ENCODE measurements at regions not wholly inside any gene's neighbourhood (a gene's known extent, or its start where the extent isn't known, plus 50 kb on each side); places are given as distances from the start of the nearest gene placed in this dataset.

DNA sequence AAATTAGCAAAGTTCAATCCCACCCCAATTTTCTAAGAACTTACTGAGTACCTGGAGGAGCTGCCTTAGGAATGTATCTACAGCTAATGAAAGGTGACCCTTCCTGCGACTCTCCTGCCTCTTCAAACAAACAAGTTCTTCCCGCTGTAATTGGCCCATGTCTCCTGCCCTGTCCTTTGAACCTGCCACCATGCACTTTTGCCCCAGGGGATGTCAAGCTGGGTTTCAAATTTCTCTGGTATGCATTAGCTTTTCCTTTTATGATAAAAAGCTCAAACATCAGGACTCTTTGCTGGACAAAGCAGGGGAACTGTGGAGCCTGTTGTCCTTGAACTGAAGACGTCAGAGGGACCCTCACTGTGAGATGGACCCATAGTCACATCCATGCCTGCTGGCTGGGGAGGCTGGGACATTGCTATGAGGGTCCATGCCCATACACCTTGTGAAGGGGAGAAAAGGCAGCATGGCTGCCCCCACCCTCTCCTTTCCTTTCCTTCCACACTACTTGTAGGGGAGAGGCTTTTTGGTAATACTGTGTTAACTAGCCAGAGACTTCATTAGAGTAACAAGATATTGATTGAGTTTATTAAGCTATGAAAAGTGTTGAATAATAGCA lies 210.7 kb upstream of the COPS8 start:
- Histone ChIP-seq H3K36me3 (ENCODE audit: control insufficient read depth, insufficient read depth, low read length) (no peaks in the 10 kb centered on the region), H3K9me3 (ENCODE audit: control insufficient read depth, insufficient read depth, low read length) (no peaks in the 10 kb centered on the region), H3K27me3 (ENCODE audit: control insufficient read depth, insufficient read depth, low read length) (no peaks in the 10 kb centered on the region), H3K9ac (ENCODE audit: low read depth, low read length) (no peak overlapping the region), H3K4me1 (ENCODE audit: control insufficient read depth, insufficient read depth, low read length) (no peaks in the 10 kb centered on the region), H3K4me3 (ENCODE audit: low read depth, low read length) (no peak overlapping the region)

- H3K4me3 ChIP-seq (ENCODE audit: low read depth, low read length) = no peak overlapping the region
Observed at GRCh38 chr2:236875906-236876505, 209.7 kb upstream of the COPS8 start.

GRCh38 chr2:236876642-236877041 lies 209.0 kb upstream of the COPS8 start:
- H3K36me3 ChIP-seq (ENCODE audit: control insufficient read depth, insufficient read depth, low read length) = no peaks in the 10 kb centered on the region
- H3K4me3 ChIP-seq (ENCODE audit: low read depth, low read length) = no peak overlapping the region
- H3K4me1 ChIP-seq (ENCODE audit: control insufficient read depth, insufficient read depth, low read length) = no peaks in the 10 kb centered on the region
- no peak overlapping the region for H3K9ac ChIP-seq (ENCODE audit: low read depth, low read length)
- H3K9me3 ChIP-seq (ENCODE audit: control insufficient read depth, insufficient read depth, low read length) = no peaks in the 10 kb centered on the region
- no peaks in the 10 kb centered on the region for H3K27me3 ChIP-seq (ENCODE audit: control insufficient read depth, insufficient read depth, low read length)

More at GRCh38 chr2:236875906-236876505, 209.7 kb upstream of the COPS8 start:
- H3K36me3 ChIP-seq (ENCODE audit: control insufficient read depth, insufficient read depth, low read length) = no peaks in the 10 kb centered on the region
- no peak overlapping the region for H3K9ac ChIP-seq (ENCODE audit: low read depth, low read length)
- H3K27me3 ChIP-seq (ENCODE audit: control insufficient read depth, insufficient read depth, low read length) = no peaks in the 10 kb centered on the region
- H3K4me1 ChIP-seq (ENCODE audit: control insufficient read depth, insufficient read depth, low read length) = no peaks in the 10 kb centered on the region
- H3K9me3 ChIP-seq (ENCODE audit: control insufficient read depth, insufficient read depth, low read length) = no peaks in the 10 kb centered on the region

DNA sequence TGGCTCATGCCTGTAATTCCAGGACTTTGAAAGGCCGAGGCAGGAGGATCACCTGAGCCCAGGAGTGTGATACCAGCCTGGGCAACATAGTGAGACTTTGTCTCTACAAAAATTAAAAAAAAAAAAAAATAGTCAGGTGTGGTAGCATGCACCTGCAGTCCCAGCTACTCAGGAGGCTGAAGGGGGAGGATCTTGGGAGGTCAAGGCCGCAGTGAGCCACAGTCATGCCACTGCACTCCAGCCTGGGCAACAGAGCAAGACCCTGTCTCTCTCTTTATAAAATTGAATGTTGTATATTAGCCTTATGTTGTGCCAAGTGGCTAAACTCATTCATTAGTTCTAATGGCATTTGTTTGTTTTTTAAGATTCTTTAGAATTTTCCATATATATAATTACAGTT lies 207.7 kb upstream of the COPS8 start:
- H3K4me1 ChIP-seq (ENCODE audit: control insufficient read depth, insufficient read depth, low read length) = no peaks in the 10 kb centered on the region
- no peak overlapping the region for H3K9ac ChIP-seq (ENCODE audit: low read depth, low read length)
- no peak overlapping the region for H3K4me3 ChIP-seq (ENCODE audit: low read depth, low read length)
- no peaks in the 10 kb centered on the region for H3K36me3 ChIP-seq (ENCODE audit: control insufficient read depth, insufficient read depth, low read length)
- no peaks in the 10 kb centered on the region for H3K27me3 ChIP-seq (ENCODE audit: control insufficient read depth, insufficient read depth, low read length)
- H3K9me3 ChIP-seq (ENCODE audit: control insufficient read depth, insufficient read depth, low read length) = no peaks in the 10 kb centered on the region

DNA sequence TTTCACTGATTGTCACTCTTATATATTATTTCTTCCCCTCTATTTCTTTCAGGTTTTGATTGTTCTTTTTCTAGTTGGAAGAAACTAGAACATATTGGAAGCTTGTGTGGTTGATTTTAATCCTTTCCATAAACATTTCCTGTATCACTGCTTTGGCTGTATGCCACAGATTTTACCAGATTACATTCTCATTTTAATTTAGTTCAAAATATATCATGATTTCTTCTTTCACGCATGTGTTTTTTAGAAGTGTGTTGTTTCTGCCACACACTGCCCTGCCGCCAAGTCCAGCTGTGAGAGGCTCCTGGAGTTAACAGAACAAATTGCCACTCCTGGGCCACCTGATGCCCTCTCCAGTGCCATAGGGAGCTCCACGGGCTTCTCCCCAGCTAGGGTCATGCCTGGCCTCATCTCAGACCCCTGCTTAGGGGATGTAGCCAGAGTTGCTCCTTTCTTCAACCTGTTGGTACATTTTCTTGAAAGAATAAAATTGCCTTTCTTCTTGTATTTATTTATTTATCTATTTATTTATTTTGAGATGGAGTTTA lies 206.2 kb upstream of the COPS8 start:
- no peaks in the 10 kb centered on the region for H3K36me3 ChIP-seq (ENCODE audit: control insufficient read depth, insufficient read depth, low read length)
- H3K9me3 ChIP-seq (ENCODE audit: control insufficient read depth, insufficient read depth, low read length) = no peaks in the 10 kb centered on the region
- H3K27me3 ChIP-seq (ENCODE audit: control insufficient read depth, insufficient read depth, low read length) = no peaks in the 10 kb centered on the region
- no peak overlapping the region for H3K9ac ChIP-seq (ENCODE audit: low read depth, low read length)
- no peak overlapping the region for H3K4me3 ChIP-seq (ENCODE audit: low read depth, low read length)
- H3K4me1 ChIP-seq (ENCODE audit: control insufficient read depth, insufficient read depth, low read length) = no peaks in the 10 kb centered on the region

- Histone ChIP-seq H3K27me3 (ENCODE audit: control insufficient read depth, insufficient read depth, low read length) (no peaks in the 10 kb centered on the region), H3K9me3 (ENCODE audit: control insufficient read depth, insufficient read depth, low read length) (no peaks in the 10 kb centered on the region), H3K36me3 (ENCODE audit: control insufficient read depth, insufficient read depth, low read length) (no peaks in the 10 kb centered on the region), H3K4me1 (ENCODE audit: control insufficient read depth, insufficient read depth, low read length) (no peaks in the 10 kb centered on the region), H3K4me3 (ENCODE audit: low read depth, low read length) (no peak overlapping the region), H3K9ac (ENCODE audit: low read depth, low read length) (no peak overlapping the region)
Observed at GRCh38 chr2:236882074-236882473, 203.6 kb upstream of the COPS8 start.

DNA sequence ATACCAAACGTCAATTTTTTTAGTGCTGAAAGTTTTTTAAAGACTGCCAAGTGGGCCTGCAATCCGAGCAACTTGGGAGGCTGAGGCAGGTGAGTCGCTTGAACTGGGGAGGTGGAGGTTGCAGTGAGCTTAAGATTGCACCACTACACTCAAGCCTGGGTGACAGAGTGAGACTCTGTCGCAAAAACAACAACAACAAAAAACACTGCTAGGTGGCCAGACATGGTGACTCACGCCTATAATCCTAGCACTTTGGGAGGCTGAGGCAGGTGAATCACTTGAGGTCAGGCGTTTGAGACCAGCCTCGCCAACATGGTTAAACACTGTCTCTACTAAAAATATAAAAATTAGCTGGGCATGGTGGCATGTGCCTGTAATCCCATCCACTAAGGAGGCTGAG lies 202.8 kb upstream of the COPS8 start:
- no peaks in the 10 kb centered on the region for H3K4me1 ChIP-seq (ENCODE audit: control insufficient read depth, insufficient read depth, low read length)
- no peaks in the 10 kb centered on the region for H3K9me3 ChIP-seq (ENCODE audit: control insufficient read depth, insufficient read depth, low read length)
- H3K27me3 ChIP-seq (ENCODE audit: control insufficient read depth, insufficient read depth, low read length) = no peaks in the 10 kb centered on the region
- no peak overlapping the region for H3K9ac ChIP-seq (ENCODE audit: low read depth, low read length)
- H3K4me3 ChIP-seq (ENCODE audit: low read depth, low read length) = no peak overlapping the region
- H3K36me3 ChIP-seq (ENCODE audit: control insufficient read depth, insufficient read depth, low read length) = no peaks in the 10 kb centered on the region

GRCh38 chr2:236883819-236884218 lies 201.9 kb upstream of the COPS8 start:
- Histone ChIP-seq H3K36me3 (ENCODE audit: control insufficient read depth, insufficient read depth, low read length) (no peaks in the 10 kb centered on the region), H3K4me1 (ENCODE audit: control insufficient read depth, insufficient read depth, low read length) (no peaks in the 10 kb centered on the region), H3K9me3 (ENCODE audit: control insufficient read depth, insufficient read depth, low read length) (no peaks in the 10 kb centered on the region), H3K4me3 (ENCODE audit: low read depth, low read length) (no peak overlapping the region), H3K9ac (ENCODE audit: low read depth, low read length) (no peak overlapping the region), H3K27me3 (ENCODE audit: control insufficient read depth, insufficient read depth, low read length) (no peaks in the 10 kb centered on the region)

- H3K27me3 ChIP-seq (ENCODE audit: control insufficient read depth, insufficient read depth, low read length) = no peaks in the 10 kb centered on the region
- H3K4me1 ChIP-seq (ENCODE audit: control insufficient read depth, insufficient read depth, low read length) = no peaks in the 10 kb centered on the region
Observed at GRCh38 chr2:236884569-236885175, 201.0 kb upstream of the COPS8 start.

GRCh38 chr2:236886456-236886855 lies 199.2 kb upstream of the COPS8 start:
- Histone ChIP-seq H3K27me3 (ENCODE audit: control insufficient read depth, insufficient read depth, low read length) (no peaks in the 10 kb centered on the region), H3K9me3 (ENCODE audit: control insufficient read depth, insufficient read depth, low read length) (no peaks in the 10 kb centered on the region), H3K9ac (ENCODE audit: low read depth, low read length) (no peak overlapping the region), H3K36me3 (ENCODE audit: control insufficient read depth, insufficient read depth, low read length) (no peaks in the 10 kb centered on the region), H3K4me3 (ENCODE audit: low read depth, low read length) (no peak overlapping the region), H3K4me1 (ENCODE audit: control insufficient read depth, insufficient read depth, low read length) (no peaks in the 10 kb centered on the region)

More at GRCh38 chr2:236884569-236885175, 201.0 kb upstream of the COPS8 start:
- Histone ChIP-seq H3K9ac (ENCODE audit: low read depth, low read length) (no peak overlapping the region), H3K9me3 (ENCODE audit: control insufficient read depth, insufficient read depth, low read length) (no peaks in the 10 kb centered on the region), H3K4me3 (ENCODE audit: low read depth, low read length) (no peak overlapping the region), H3K36me3 (ENCODE audit: control insufficient read depth, insufficient read depth, low read length) (no peaks in the 10 kb centered on the region)

GRCh38 chr2:236887531-236887930 lies 198.2 kb upstream of the COPS8 start:
- Histone ChIP-seq H3K4me1 (ENCODE audit: control insufficient read depth, insufficient read depth, low read length) (no peaks in the 10 kb centered on the region), H3K9ac (ENCODE audit: low read depth, low read length) (no peak overlapping the region), H3K4me3 (ENCODE audit: low read depth, low read length) (no peak overlapping the region), H3K36me3 (ENCODE audit: control insufficient read depth, insufficient read depth, low read length) (no peaks in the 10 kb centered on the region), H3K27me3 (ENCODE audit: control insufficient read depth, insufficient read depth, low read length) (no peaks in the 10 kb centered on the region), H3K9me3 (ENCODE audit: control insufficient read depth, insufficient read depth, low read length) (no peaks in the 10 kb centered on the region)
